ENCODE measurements at regions not wholly inside any gene's neighbourhood (a gene's known extent, or its start where the extent isn't known, plus 50 kb on each side); places are given as distances from the start of the nearest gene placed in this dataset.
"Not testable (repeated sequence)": the region's sequence is repeated elsewhere in the genome, so short reads cannot be mapped to it uniquely, and the experiment has no call there.

DNA sequence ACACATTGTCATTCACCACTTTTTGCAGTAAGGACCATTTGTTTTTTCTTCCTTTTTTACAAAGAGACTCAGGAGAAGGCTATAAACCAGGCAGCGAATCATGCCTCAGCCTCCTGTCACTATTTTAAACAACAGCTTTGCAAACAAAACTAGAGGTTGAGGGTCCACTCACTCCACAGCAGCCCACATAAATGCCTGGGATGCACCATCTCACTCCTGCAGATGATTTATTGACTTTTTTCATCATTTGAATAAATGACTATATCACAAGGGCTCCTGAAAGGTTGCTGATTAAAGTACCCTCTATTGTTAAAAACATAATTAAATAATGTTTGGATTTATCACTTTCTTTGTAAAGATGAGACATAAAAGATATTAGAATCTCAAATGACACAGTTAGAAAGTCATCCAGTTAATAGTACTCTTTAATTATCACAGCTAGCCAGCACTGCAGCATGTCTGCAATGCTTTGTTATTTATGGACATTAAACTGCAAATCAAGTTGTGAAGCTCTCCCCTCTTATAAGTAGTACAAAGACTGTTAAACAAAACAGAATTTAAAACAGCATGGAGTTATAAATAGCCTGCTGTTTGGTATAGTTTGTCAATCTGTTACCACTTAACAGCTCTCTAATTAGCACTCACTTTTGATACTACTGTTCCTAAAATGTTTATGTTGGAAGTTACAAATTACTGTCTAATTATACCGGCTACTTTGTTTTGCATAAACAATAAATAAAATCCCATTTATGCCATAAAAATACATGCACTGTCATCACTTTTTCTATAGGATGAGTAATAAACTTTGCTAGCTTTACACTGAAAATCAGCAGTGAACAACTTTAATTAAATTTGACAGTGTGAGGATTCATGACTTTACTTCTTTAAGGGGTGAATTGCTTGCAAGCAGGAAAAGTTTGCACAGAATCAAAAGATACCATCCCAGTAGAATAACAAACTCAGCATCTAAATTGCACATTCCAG is 853.2 kb downstream of the UQCRFS1 start:
- no peak for DNase-seq (ENCODE audit: low read depth)

DNA sequence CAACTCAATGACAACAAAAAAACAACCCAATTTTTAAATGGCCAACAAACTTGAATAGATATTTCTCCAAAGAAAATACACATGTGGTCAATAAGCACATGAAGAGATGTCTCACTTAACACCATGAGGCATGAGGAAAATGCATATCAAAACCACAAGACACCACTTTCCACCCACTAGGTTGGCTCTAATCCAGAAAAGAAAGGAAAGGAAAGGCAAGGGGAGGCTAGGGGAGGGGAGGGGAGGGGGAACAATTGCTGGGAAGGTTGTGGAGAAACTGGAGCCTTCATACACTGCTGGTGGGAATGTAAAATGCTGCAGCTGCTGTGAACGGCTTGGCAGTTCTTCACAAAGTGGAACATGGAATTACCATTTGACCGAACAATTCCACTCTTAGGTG is 854.3 kb downstream of the UQCRFS1 start:
- no peak for DNase-seq (ENCODE audit: low read depth)

DNA sequence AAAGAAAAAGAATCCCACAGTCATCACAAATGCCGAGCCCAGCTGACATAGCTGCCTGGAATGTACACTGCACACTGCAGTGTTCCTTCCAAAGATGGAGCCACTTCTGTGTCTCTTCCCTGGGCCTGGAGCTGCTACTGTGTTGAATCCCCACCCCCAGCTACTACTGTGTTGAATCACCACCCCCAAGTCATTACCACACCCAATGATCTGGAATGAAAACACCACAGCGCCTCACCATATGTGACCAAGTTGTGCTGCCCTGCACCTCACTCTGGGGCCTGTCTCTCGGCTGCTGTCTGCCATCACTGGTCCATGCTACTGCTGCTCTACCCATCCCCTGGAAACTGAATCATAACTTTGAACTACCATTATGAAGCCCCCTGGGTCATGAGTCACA is 861.2 kb downstream of the UQCRFS1 start:
- DNase-seq (ENCODE audit: low read depth), result no peak

DNA sequence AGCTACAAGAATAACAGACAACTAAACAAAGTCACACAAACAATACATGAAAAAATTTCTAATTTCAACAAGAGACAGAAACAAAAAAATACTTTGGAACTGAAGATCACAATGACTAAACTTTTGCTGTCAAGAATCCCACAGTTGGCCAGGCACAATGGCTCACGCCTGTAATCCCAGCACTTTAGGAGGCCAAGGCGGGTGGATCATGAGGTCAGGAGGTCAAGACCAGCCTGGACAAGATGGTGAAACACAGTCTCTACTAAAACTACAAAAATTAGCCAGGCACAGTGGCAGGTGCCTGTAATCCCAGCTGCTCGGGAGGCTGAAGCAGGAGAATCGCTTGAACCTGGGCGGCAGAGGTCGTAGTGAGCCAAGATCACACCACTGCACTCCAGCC is 861.6 kb downstream of the UQCRFS1 start:
- DNase-seq (ENCODE audit: low read depth), result not testable (repeated sequence)

DNA sequence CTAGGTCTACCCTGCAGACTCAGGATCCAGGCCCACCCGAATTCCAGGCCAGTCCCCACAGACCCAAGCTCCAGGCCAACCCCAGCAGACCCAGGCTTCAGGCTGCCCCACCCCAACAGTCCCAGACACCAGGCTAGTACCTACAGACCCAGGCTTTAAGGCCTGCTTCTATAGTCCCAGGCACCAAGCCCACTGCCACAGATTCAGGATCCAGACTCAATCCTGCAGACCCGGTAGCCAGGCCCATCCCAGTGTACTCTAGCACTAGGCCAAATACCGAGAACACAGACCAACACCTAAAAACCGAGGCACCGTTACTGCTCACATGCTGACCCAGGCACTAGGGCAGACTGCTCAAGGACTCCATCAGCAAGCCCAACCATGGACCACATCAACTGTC is 862.3 kb downstream of the UQCRFS1 start:
- DNase-seq (ENCODE audit: low read depth), result no peak

DNA sequence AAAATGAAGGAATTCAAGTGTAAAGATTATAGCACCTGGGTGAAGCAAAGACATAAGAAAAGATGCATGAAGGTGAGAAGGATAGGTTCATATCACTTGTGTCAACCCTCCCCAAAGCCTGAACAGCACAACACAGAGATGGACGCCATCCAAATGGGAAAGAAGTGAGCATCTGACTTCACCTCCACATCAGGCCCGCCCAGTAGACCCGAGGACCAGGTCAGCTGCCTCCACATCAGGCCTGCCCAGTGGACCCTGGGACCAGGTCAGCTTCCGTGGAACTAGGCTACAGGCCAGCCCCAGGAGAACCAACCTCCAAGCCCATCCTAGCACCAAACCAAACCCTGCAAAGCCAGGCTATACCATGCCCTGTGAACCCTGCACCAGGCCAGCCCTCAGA is 862.9 kb downstream of the UQCRFS1 start:
- no peak for DNase-seq (ENCODE audit: low read depth)

DNA sequence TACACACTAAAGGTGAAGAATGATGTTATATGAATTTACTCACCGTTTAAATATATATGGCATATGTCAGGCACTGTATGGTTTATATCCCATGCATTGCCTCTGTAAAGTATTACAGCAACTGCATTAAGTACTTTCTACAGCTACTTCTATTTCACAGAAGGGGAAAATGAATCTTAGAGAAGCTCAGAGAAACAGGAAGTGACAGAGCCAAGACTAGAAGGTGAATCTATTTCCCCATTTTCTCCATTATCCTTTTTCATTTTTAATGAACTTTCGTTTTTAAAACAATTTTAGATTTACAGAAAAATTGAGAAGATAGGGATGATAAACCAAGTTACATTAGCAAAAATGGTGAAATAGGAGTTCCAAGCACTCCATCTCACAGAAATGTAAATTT is 863.3 kb downstream of the UQCRFS1 start:
- DNase-seq (ENCODE audit: low read depth), result no peak

DNA sequence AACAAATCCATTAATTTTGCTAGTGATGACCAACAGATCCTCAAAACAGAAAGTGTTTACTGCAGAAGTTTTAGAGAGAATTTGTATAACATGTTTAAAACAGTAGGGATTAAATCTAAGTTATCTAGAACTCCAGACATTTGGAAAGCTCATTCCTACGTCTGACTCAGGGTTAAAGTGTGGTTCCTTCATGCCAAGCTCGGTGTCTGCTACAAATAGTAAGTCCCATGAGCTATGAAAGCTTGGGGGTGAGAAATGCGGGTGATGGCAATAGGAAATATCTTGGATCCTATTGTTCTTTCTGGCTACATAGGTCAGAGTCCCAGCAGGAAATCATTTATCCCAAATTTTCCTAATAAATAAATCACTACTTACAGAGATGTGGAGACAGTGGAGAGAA is 867.1 kb downstream of the UQCRFS1 start:
- no peak for DNase-seq (ENCODE audit: low read depth)

DNA sequence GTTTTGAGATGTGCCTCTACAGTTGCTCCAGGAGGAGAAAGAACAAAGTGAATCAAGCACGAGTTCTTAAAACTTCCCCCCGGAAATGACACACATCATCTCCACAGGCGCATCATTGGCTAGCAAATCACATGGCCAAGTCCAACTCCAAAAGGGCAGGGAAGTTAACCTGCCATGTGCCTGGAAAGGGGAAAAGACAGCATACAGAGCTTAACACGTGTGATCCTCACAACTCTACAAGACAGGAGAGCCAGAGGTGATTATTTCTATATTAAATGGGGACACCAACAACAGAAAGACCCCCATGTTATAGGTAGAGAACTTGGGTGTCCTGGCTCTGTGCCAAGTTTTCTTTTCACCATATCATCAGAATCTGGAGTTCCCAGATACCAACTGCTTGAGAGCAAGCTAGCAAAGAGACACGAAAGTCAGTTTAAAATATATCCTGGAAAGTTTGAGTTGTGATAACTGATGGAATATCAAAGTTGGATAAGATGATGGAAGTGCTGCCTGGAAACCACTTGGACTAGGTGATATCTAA is 871.1 kb downstream of the UQCRFS1 start:
- DNase-seq (ENCODE audit: low read depth), result no peak

DNA sequence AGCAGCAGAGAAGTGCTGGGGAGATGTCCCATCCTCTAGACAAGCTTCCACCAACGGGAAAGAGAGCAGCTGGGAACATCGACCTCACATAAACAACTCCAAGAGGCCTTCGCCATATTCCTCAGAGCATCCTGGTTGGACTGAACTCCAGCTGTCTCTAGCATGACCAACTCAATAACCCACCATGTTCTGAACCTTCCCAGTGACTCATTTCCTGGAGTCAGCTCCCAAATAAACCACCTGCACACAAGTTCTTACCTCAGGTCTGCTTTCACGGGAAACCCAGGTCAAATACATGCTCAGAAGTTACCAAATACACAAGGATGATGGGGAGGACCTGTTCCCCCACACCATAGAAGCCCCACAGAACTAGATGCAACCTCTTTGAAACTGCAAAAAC is 878.5 kb downstream of the UQCRFS1 start:
- no peak for DNase-seq (ENCODE audit: low read depth)

DNA sequence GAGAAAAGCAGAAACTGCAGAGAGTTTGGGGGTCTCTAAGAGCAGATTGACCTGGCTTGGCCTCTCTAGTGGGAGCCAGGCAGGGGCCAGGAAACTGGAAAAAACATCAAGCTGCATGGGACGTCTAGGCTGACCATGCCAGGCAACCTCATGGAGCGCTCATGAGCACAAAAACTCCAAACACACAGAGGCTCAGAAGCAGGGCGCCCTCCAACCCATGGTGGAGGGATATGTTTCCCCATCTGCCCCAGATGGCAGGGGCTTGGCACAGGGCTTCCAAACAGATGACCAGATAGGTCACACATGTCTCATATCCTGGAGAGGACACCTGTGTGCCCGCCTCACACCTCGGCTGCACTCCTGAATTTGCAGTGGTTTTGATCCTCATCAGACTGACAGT is 879.0 kb downstream of the UQCRFS1 start:
- DNase-seq (ENCODE audit: low read depth), result no peak

DNA sequence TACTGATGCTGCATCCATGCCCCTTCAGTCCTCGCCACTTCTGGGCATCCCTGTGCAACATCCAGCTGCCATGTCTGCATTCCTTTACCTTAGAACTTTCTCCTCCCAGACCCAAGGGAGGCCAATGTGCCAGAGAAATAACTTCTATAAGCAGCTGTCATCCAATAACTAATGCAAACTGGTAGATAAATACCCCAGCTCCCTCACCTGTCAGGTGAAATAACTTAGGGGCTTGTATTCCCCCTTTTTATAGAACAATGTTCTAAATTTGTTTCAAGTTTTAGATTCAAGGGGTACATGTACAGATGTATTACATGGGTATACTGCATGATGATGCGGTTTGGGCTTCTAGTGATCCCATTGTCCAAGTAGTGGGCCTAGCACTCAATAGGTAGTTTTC is 880.1 kb downstream of the UQCRFS1 start:
- no peak for DNase-seq (ENCODE audit: low read depth)

DNA sequence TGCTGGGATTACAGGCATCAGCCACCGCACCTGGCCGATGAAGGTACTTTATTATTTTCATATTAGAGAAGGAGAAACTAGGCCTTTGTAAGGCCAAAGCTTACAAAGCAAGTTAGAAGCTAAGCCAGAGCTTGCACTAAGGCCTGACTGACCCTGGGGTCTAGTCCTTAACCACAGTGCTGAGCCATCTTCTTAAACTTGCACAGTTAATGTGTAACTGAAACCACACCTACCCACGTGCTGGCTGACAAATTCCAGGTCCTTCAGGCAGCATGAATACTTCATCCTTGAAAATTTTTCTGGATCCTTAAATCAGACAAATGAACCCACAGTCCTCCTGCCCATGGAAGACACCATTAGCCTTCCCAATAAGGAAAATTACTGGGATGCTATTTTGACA is 880.6 kb downstream of the UQCRFS1 start:
- no peak for DNase-seq (ENCODE audit: low read depth)

DNA sequence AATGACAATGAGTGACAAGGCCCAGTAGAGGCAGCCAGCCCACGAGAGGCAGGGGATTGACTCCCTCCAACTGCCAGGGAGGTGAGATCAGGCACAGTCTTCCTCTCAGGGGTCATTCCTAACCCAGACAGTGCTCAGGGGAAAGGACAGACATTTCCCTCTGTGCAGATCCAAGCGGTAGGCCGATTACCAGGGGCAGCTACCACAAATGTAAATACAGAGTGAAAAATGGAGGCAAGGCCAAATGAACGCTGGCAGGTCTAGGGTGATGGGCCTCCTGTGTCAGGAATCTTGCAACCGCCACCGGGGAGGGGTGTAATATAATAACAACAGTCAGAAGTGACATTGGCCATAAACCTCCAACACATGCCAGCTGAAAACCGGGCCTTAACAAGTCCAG is 881.4 kb downstream of the UQCRFS1 start:
- no peak for DNase-seq (ENCODE audit: low read depth)

DNA sequence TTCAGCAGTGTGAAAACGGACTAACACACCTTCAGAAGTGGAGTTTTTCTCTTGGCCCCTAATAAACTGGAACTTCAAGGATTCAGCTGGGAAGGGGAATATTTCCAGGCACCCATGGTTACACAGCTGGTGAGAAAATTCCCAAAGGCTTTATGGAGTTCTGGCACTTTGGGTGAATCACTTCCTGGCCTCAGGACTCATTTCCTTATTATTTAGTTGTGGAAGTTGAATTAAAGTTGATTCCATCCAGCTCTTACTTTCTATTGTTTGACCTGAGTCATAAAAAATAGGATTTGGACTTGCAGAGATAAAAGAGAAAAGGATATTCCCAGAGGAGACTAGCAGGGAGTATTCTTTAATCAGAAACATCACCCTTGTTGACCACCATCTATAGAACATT is 882.1 kb downstream of the UQCRFS1 start:
- DNase-seq (ENCODE audit: low read depth), result no peak

DNA sequence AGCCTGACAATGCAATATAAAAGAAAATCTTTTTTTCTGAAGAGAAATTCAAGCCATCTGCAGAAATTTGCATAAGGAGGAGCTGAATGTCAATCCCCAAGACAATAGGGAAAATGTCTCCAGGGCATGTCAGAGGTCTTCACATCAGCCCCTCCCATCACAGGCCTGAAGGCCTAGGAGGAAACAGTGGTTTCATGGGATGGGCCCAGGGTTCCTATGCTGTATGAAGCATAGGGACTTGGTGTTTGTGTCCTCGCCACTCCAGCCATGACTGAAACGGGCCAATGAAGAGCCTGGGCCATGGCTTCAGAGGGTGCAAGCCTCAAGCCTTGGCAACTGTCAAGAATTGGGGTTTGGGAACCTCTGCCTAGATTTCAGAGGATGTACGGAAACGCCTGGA is 883.5 kb downstream of the UQCRFS1 start:
- DNase-seq (ENCODE audit: low read depth), result no peak

DNA sequence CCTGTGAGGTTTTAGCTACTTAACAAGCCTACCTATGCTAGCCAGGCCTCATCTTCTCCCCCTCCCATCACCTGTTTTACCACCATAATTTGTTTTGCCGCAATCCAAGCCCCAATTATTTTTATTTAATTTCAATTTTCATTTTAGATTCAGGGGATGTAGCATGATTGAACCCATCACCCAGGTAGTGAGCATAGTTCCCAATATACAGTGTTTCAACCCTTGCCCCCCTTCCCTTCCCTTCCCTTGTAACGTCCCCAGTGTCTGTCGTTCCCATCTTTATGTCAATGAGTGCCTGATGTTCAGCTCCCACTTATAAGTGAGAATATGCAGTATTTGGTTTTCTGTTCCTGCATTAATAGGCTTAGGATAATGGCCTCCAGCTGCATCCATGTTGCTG is 885.0 kb downstream of the UQCRFS1 start:
- DNase-seq (ENCODE audit: low read depth), result no peak

DNA sequence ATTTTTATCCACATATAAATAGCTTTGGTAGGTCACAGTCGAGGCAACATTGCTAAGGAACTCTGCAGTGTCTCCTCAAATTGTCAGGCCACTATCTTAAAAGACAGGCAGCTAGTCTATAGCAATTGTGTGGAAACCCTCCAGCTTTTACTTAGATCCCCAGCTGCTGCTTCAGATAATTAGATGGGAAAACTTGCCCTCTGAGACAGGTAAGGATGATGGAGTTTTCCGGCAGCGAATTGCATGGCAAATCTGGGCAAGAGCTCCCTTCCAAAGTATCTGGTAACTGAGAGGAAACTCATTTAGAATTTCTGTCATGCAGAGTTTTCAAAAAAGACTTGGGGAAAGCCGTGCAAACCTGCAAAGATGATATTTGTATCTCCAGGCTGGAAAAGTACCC is 886.2 kb downstream of the UQCRFS1 start:
- DNase-seq (ENCODE audit: low read depth), result no peak

DNA sequence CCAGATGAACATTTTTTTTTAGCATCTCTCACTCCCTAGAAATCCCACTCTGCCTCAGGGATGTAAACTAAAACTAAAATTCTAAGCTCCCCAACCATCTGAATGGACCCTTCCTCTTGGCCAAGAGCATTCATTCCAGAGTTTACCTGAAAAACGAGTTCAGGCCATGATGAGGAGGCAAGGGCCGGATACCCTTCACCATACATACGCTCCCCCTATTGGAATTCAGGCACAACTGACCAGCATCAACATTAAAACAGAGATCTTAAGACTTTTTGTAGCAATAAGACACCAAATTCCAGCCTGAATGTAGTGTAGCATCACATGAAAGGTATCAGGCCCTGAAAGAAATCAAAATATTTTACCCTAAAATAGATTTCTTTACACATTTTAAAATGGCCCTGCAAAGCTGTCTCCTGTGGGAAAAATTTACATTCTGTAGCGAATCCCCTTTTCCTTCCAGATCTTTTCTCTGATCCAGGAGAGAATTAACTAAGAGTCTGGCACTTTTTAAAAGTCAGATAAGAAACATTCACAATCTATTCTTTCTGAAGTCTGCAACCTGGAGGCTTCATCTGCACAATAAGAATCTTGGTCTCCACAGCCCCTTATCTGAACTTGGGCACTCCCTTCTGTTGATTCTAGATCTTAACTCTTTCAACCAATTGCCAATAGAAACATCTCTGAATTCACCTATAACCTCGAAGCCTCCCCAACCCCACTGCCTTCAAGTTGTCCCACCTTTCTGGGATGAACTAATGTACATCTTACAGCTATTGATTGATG is 888.5 kb downstream of the UQCRFS1 start:
- no peak for DNase-seq (ENCODE audit: low read depth)

DNA sequence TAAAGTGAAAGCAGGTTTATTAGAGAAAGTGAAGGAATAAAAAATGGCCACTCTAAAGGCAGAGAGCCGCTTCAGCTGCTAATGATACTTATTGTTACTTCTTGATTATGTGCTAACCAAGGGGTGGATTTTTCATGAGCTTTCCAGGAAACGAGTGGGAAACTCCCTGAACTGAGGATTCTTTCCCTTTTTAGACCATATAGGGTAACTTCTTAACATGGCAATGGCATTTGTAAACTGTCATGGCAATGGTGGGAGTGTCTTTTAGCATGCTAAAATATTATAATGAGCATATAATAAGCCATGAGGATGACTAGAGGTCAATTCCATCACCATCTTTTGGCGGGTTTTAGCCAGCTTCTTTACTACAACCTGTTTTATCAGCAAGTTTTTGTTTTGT is 890.0 kb downstream of the UQCRFS1 start:
- no peak for DNase-seq (ENCODE audit: low read depth)

DNA sequence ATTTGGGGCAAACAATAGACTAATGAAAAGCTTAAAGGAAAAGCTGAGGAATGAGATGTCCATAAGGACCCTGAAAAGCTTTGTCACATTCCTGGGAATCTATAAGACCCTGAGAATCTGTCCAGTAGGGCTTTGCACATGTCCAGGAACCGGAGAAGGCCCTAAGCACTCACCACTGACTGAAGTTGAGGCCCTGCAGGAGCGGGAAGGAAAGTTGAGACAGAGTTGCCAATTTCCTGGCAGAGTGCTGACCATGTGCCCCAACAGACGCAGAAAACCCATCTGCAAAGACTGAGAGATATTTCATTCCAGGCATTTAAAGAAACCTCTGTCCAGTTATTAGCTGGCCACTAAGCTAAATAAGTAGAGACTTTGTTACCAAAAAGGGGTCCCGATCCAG is 890.5 kb downstream of the UQCRFS1 start:
- no peak for DNase-seq (ENCODE audit: low read depth)

DNA sequence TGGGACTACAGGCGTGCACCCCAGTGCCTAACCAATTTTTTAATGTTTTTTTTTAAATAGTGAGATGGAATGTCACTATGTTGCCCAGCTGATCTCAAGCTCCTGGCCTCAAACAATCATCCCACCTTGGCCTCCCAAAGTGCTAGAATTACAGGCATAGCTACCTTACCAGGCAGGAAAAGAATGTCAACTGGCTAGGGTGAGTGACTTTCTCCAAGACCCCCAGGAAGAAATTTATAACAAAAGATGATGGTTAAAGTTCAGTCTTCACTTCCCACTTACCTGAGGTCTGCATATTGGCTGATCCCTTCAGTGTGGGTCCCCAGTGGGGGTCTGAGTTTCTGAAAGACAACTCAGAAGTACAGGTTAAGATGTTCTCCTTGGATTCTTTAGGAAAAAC is 893.0 kb downstream of the UQCRFS1 start:
- no peak for DNase-seq (ENCODE audit: low read depth)

DNA sequence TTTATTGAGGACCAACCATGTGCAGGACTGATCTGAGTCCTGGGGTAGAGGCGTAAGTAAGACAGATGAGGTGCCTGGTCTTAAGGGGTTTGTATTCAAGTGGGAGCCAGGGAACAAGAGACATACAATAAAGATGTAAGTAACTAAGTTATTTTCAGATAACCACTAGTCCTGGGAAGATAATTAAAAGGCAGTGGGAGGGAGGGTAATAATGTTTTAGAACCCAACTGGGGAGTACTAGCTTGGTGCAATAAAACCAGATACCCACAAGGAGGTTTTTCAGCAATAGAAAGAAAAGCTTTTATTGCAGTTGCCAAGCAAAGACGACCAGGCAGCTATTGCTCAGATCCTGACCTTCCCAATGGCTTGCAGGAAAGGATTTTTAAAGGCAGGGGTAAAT is 893.7 kb downstream of the UQCRFS1 start:
- DNase-seq (ENCODE audit: low read depth), result no peak

All from activated T-helper 9 cell treated with anti-CD3 and anti-CD28 coated beads, Interleukin-2, amount 50 U/mL, for 16 hours (primary cell).